SK-N-SH (cell line): ENCODE measurements at regions not wholly inside any gene's neighbourhood (a gene's known extent, or its start where the extent isn't known, plus 50 kb on each side); places are given as distances from the start of the nearest gene placed in this dataset.

ENCODE experiments used
- CTCF ChIA-PET: fragments of 300-600, 350-600 bp; formaldehyde crosslinking; extraction: SDS; loops from one replicate; lab custom pipeline; 2021; lab: Yijun Ruan, JAX
- POLR2A ChIA-PET: fragments of 350-600 bp; sonication (Branson Sonifier 250); formaldehyde crosslinking; extraction: SDS; loops from one replicate; lab custom pipeline; 2020; ENCODE audit warnings: antibody characterized with exemption, inconsistent platforms; lab: Yijun Ruan, JAX
- DNase-seq: peaks from one replicate; pipeline ENCODE4 v3.0.0; 2012
- H2AFZ ChIP-seq: fragments of 200-600 bp; sonication (generic); 2 replicates; pipeline ENCODE4 v1.8.1; 2016; ENCODE audit warnings: antibody characterized with exemption, mild to moderate bottlenecking, low read depth
- H3F3A ChIP-seq: fragments of 200-600 bp; sonication (generic); replicated peaks from 2 replicates; pipeline ENCODE3; 2016; ENCODE audit warnings: antibody characterized with exemption, mild to moderate bottlenecking; ENCODE audit not compliant: insufficient read depth
- H3K27ac ChIP-seq, 2 experiments: fragments of 200-500 bp in 1 of 2; fragments of 200-600 bp in 1 of 2; sonication (Bioruptor generic) in 1 of 2; sonication (generic), shearing (Covaris generic) in 1 of 2; 2 replicates each; pipeline versions ENCODE4 v1.5.1 to v1.6.1; 2014 to 2016; ENCODE audit warnings: low read depth in 2 of 2, inconsistent platforms in 1 of 2, low read length in 1 of 2, mild to moderate bottlenecking in 1 of 2, mixed read lengths in 1 of 2
- H3K27me3 ChIP-seq: fragments of 200-600 bp; sonication (generic), shearing (Covaris generic); 2 replicates; pipeline ENCODE4 v1.6.1; 2016; ENCODE audit warnings: mixed run types; ENCODE audit not compliant: insufficient read depth
- H3K36me3 ChIP-seq, 2 experiments: fragments of 200-500 bp in 1 of 2; fragments of 200-600 bp in 1 of 2; sonication (Bioruptor generic) in 1 of 2; sonication (generic) in 1 of 2; replicated peaks in 1 of 2; 2 replicates each; pipeline versions ENCODE3 to v1.5.1; 2014 to 2016; ENCODE audit warnings: low read length in 1 of 2, mild to moderate bottlenecking in 1 of 2; ENCODE audit not compliant: insufficient read depth in 2 of 2, control insufficient read depth in 1 of 2
- H3K4me1 ChIP-seq, 2 experiments: fragments of 200-500 bp in 1 of 2; fragments of 200-600 bp in 1 of 2; sonication (Bioruptor generic) in 1 of 2; sonication (generic), shearing (Covaris generic) in 1 of 2; 2 replicates each; pipeline versions ENCODE4 v1.5.1 to v1.6.1; 2014 to 2016; ENCODE audit warnings: low read depth in 1 of 2, low read length in 1 of 2, mixed run types in 1 of 2; ENCODE audit not compliant: insufficient read depth in 2 of 2, control insufficient read depth in 1 of 2
- H3K4me2 ChIP-seq: fragments of 200-600 bp; sonication (generic), shearing (Covaris generic); 2 replicates; pipeline ENCODE4 v1.6.1; 2017; ENCODE audit warnings: mixed run types
- H3K4me3 ChIP-seq, 2 experiments: fragments of 200-500 bp in 1 of 2; fragments of 200-600 bp in 1 of 2; sonication (Bioruptor generic) in 1 of 2; sonication (generic), shearing (Covaris generic) in 1 of 2; 2 replicates each; pipeline versions ENCODE4 v1.5.1 to v1.8.1; 2014 to 2016; ENCODE audit warnings: low read depth in 2 of 2, inconsistent platforms in 1 of 2, low read length in 1 of 2, mild to moderate bottlenecking in 1 of 2, mixed read lengths in 1 of 2, moderate library complexity in 1 of 2
- H3K79me2 ChIP-seq: fragments of 200-600 bp; sonication (generic); 2 replicates; pipeline ENCODE4 v1.8.1; 2017; ENCODE audit warnings: mild to moderate bottlenecking; ENCODE audit not compliant: insufficient read depth
- H3K9ac ChIP-seq: fragments of 200-600 bp; sonication (generic); 2 replicates; pipeline ENCODE4 v1.6.1; 2017; ENCODE audit warnings: mixed run types
- H3K9me2 ChIP-seq: fragments of 200-600 bp; sonication (generic); 2 replicates; pipeline ENCODE4 v1.6.1; 2017; ENCODE audit warnings: mixed run types
- H3K9me3 ChIP-seq: fragments of 200-600 bp; sonication (generic); 2 replicates; pipeline ENCODE4 v1.6.1; 2017; ENCODE audit warnings: mixed run types, mild to moderate bottlenecking, moderate library complexity
- H4K20me1 ChIP-seq: fragments of 200-600 bp; sonication (generic); 2 replicates; pipeline ENCODE4 v1.6.1; 2017; ENCODE audit warnings: mild to moderate bottlenecking, mixed run types; ENCODE audit not compliant: insufficient read depth
- EZH2phosphoT487 ChIP-seq: fragments of 200-600 bp; sonication (generic); IDR thresholded peaks from 2 replicates; pipeline ENCODE4 v1.6.1; 2017; ENCODE audit warnings: low read depth, mixed run types, mild to moderate bottlenecking, antibody characterized with exemption, moderate library complexity, borderline replicate concordance
- FOSL2 ChIP-seq: IDR thresholded peaks from 2 replicates; pipeline ENCODE4 v1.4.0; 2012; ENCODE audit warnings: low read depth, mild to moderate bottlenecking, moderate library complexity, borderline replicate concordance
- FOXM1 ChIP-seq: IDR thresholded peaks from 2 replicates; pipeline ENCODE4 v1.4.0; 2012; ENCODE audit warnings: low read depth, mild to moderate bottlenecking
- JUND ChIP-seq: IDR thresholded peaks from 2 replicates; pipeline ENCODE4 v1.4.0; 2012
- MEF2A ChIP-seq: IDR thresholded peaks from 2 replicates; pipeline ENCODE4 v1.4.0; 2012; ENCODE audit warnings: low read depth, borderline replicate concordance
- NRF1 ChIP-seq: IDR thresholded peaks from 2 replicates; pipeline ENCODE4 v1.6.1; 2012; ENCODE audit warnings: low read depth, mild to moderate bottlenecking, low read length
- PBX3 ChIP-seq: IDR thresholded peaks from 2 replicates; pipeline ENCODE4; 2012
- POLR2AphosphoS5 ChIP-seq: IDR thresholded peaks from 2 replicates; pipeline ENCODE4 v1.6.1; 2012; ENCODE audit warnings: low read depth, low read length
- RAD21 ChIP-seq: IDR thresholded peaks from 2 replicates; pipeline ENCODE4 v1.6.1; 2012; ENCODE audit warnings: mild to moderate bottlenecking, low read length
- RCOR1 ChIP-seq: fragments of 150-350 bp; IDR thresholded peaks from 2 replicates; pipeline ENCODE4 v1.6.1; 2017; ENCODE audit warnings: antibody characterized with exemption, low read length
- RFX5 ChIP-seq: IDR thresholded peaks from 2 replicates; pipeline ENCODE4 v1.6.1; 2012; ENCODE audit warnings: mild to moderate bottlenecking, improper control_type of control experiment, low read length
- RXRA ChIP-seq: IDR thresholded peaks from 2 replicates; pipeline ENCODE4 v1.4.0; 2012; ENCODE audit warnings: low read depth, mild to moderate bottlenecking, borderline replicate concordance
- TCF12 ChIP-seq: IDR thresholded peaks from 2 replicates; pipeline ENCODE4 v1.4.0; 2012
- ZBTB33 ChIP-seq: IDR thresholded peaks from 2 replicates; pipeline ENCODE4 v1.4.0; 2012; ENCODE audit warnings: low read depth, borderline replicate concordance
- WGBS: methylation state at CpG from one replicate; pipeline ENCODE4 v1.1.6; 2017; ENCODE audit warnings: low lambda C conversion rate; 5-methylcytosine and 5-hydroxymethylcytosine counted together
- TF ChIP-seq, protein P1 (sequence below): IDR thresholded peaks from 2 replicates; pipeline ENCODE4 v1.4.0; 2012; ENCODE audit warnings: low read depth
- TF ChIP-seq, protein P2 (sequence below): fragments of 150-350 bp; IDR thresholded peaks from 2 replicates; pipeline ENCODE4 v1.6.1; 2017; ENCODE audit warnings: antibody characterized with exemption, low read length, low read depth, borderline replicate concordance
- TF ChIP-seq, protein P3 (sequence below): fragments of 150-350 bp; IDR thresholded peaks from 2 replicates; pipeline ENCODE4 v1.6.1; 2016; ENCODE audit warnings: mild to moderate bottlenecking, low read depth, low read length

DNA sequence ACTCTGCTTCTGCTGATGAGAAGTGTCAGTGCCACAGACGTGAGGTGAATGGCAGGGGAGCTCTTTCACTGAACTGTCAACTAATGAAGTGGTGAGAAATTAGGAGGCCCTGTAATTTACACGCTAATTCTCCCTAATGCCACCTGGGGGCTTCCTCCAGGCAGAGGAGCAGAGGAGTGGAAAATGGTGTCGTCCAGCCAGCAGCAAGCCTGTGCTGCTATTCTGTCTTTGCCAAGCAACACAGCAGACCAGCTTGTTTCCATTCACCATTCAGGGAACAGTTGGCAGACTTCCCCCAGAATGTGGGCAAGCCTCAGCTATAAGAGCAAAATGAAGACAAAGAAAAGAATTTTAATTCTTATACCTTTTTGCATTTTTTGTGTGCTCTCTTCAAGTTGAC lies 245.2 kb upstream of the TET2 start:
- Histone ChIP-seq H3K79me2 (no peaks in the 10 kb centered on the region), H2AFZ (no peak overlapping the region), H3K9me3 (no peaks in the 10 kb centered on the region), H3K4me1 (peaks cover 0 to 3% of the 10 kb centered on the region in 2 experiments; a peak in 1 of 4 replicates), H3K4me3 (no peak overlapping the region), H3K4me2 (no peak overlapping the region), H3K36me3 (no peaks in the 10 kb centered on the region), H3F3A (no peaks in the 10 kb centered on the region), H3K9ac (no peak overlapping the region), H3K9me2 (no peaks in the 10 kb centered on the region), H3K27ac (no peak overlapping the region), H4K20me1 (no peaks in the 10 kb centered on the region), H3K27me3 (no peaks in the 10 kb centered on the region)
- TF ChIP-seq, protein P1, sequence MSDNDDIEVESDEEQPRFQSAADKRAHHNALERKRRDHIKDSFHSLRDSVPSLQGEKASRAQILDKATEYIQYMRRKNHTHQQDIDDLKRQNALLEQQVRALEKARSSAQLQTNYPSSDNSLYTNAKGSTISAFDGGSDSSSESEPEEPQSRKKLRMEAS = no peak
- TF ChIP-seq POLR2AphosphoS5 = no peak
- no peak for TF ChIP-seq MEF2A
- TF ChIP-seq RAD21 = no peak
- TF ChIP-seq RXRA = no peak
- TF ChIP-seq ZBTB33 = no peak
- no peak for TF ChIP-seq RFX5
- TF ChIP-seq RCOR1 = no peak
- TF ChIP-seq FOSL2 = no peak
- no peak for TF ChIP-seq TCF12
- no peak for TF ChIP-seq NRF1
- no peak for TF ChIP-seq JUND
- TF ChIP-seq FOXM1 = no peak
- TF ChIP-seq PBX3 = no peak
- no peak for TF ChIP-seq EZH2phosphoT487
- TF ChIP-seq, protein P2, sequence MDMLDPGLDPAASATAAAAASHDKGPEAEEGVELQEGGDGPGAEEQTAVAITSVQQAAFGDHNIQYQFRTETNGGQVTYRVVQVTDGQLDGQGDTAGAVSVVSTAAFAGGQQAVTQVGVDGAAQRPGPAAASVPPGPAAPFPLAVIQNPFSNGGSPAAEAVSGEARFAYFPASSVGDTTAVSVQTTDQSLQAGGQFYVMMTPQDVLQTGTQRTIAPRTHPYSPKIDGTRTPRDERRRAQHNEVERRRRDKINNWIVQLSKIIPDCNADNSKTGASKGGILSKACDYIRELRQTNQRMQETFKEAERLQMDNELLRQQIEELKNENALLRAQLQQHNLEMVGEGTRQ = no peak
- TF ChIP-seq, protein P3, sequence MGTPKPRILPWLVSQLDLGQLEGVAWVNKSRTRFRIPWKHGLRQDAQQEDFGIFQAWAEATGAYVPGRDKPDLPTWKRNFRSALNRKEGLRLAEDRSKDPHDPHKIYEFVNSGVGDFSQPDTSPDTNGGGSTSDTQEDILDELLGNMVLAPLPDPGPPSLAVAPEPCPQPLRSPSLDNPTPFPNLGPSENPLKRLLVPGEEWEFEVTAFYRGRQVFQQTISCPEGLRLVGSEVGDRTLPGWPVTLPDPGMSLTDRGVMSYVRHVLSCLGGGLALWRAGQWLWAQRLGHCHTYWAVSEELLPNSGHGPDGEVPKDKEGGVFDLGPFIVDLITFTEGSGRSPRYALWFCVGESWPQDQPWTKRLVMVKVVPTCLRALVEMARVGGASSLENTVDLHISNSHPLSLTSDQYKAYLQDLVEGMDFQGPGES = no peak
- ChIA-PET POLR2A (interaction anchor here (0.6 kb wide), 1 partner anchor 1712 kb away, joined by 4 read pairs; no protein-coding TSS in a partner anchor), CTCF (interaction anchor here (0.6 to 1.2 kb wide), 2 partner anchors 40 to 907 kb away, joined by 3 to 5 read pairs; no protein-coding TSS in a partner anchor)
- DNase-seq = no peak
- 21% methylated on average over 2 of the region's 3 CpGs for WGBS
